ENCODE measurements at regions not wholly inside any gene's neighbourhood (a gene's known extent, or its start where the extent isn't known, plus 50 kb on each side); places are given as distances from the start of the nearest gene placed in this dataset.

- TF ChIP-seq EGR1 (IDR thresholded peaks at IDR 0.05; ENCODE audit: low read depth) (no peak), ZNF274 (IDR thresholded peaks at IDR 0.05; ENCODE audit: low read depth, low read length) (no peak), SIN3A (IDR thresholded peaks at IDR 0.05; ENCODE audit: low read depth) (no peak), JUND (IDR thresholded peaks at IDR 0.05) (no peak), CTCF (IDR thresholded peaks at IDR 0.05 in 2 of 3, conservative IDR thresholded peaks at IDR 0.05 in 1 of 3; ENCODE audit: borderline replicate concordance in 1 of 3, insufficient read depth in 1 of 3, low read depth in 2 of 3, low read length in 2 of 3) (no peak), CEBPB (IDR thresholded peaks at IDR 0.05; ENCODE audit: low read depth) (no peak)
These were observed 154.0 kb downstream of the BMP7 start (continued) for GRCh38 chr20:57112448-57112847.

GRCh38 chr20:57114290-57115005, 152.0 kb downstream of the BMP7 start:
- DNase-seq (ENCODE audit: low read depth, low spot score) (no peak), ATAC-seq (no peak)
- intact Hi-C loops (cut with micrococcal nuclease), result no loop called here
- Histone ChIP-seq H4K20me1 (ENCODE audit: insufficient read depth) (no peaks in the 10 kb centered on the region), H3K27ac (ENCODE audit: low read depth, low read length) (no peak overlapping the region), H3K9me2 (ENCODE audit: insufficient read depth) (no peaks in the 10 kb centered on the region), H3K9me3 (ENCODE audit: control insufficient read depth in 1 of 2, insufficient read depth in 1 of 2, low read depth in 1 of 2, low read length in 2 of 2) (no peaks in the 10 kb centered on the region), H3K4me2 (ENCODE audit: low read length) (no peak overlapping the region), H3K4me3 (replicated peaks in 1 of 2; ENCODE audit: low read depth in 1 of 2, low read length in 2 of 2) (no peak overlapping the region), H3K27me3 (ENCODE audit: insufficient read depth, low read length) (no peaks in the 10 kb centered on the region), H3K4me1 (ENCODE audit: control insufficient read depth in 1 of 2, insufficient read depth in 2 of 2, low read length in 2 of 2) (no peaks in the 10 kb centered on the region), H3K36me3 (ENCODE audit: control insufficient read depth in 1 of 2, insufficient read depth in 2 of 2, low read length in 2 of 2) (no peaks in the 10 kb centered on the region), H2AFZ (ENCODE audit: low read depth, low read length, poor library complexity, severe bottlenecking) (no peak overlapping the region), H3K79me2 (ENCODE audit: insufficient read depth, low read length) (no peaks in the 10 kb centered on the region), H3K9ac (ENCODE audit: low read length) (no peak overlapping the region)
- ChIA-PET RAD21 (ENCODE audit: low non-redundant PET in 1 of 2, low total read pairs in 2 of 2, uncharacterized antibody in 2 of 2, unreplicated experiment in 2 of 2) (no interaction called here), POLR2A (no interaction called here), CTCF (no interaction called here)
- TF ChIP-seq EZH2phosphoT487 (IDR thresholded peaks at IDR 0.05; ENCODE audit: borderline replicate concordance) (no peak), POLR2AphosphoS5 (IDR thresholded peaks at IDR 0.05; ENCODE audit: low read depth, low read length) (no peak), POLR2A (IDR thresholded peaks at IDR 0.05; ENCODE audit: borderline replicate concordance, extremely low read depth, insufficient read depth, insufficient read length) (no peak), SIN3A (IDR thresholded peaks at IDR 0.05; ENCODE audit: low read depth) (no peak), MAX (IDR thresholded peaks at IDR 0.05) (no peak), ZFX (IDR thresholded peaks at IDR 0.05) (no peak), YY1 (IDR thresholded peaks at IDR 0.05; ENCODE audit: extremely low read depth, insufficient replicate concordance, low read depth, low read length) (no peak), RAD21 (IDR thresholded peaks at IDR 0.05; ENCODE audit: low read depth) (no peak)
- no TSS peak for BruUV-seq (replicated peaks)
